Right lobe of liver (tissue), 6 donors: ENCODE measurements at regions not wholly inside any gene's neighbourhood (a gene's known extent, or its start where the extent isn't known, plus 50 kb on each side); places are given as distances from the start of the nearest gene placed in this dataset.
"Not testable (repeated sequence)": the region's sequence is repeated elsewhere in the genome, so short reads cannot be mapped to it uniquely, and the experiment has no call there.

Source experiments
- ATAC-seq, 4 donors: fragments of 200-7000 bp; cut with Tn5 transposase; one replicate each; pipeline ENCODE4 v1.9.1; 2020; ENCODE audit warnings: mild to moderate bottlenecking in 4 of 4, moderate library complexity in 4 of 4
- DNase-seq, 3 donors: peaks; one replicate each; pipeline ENCODE4 v3.0.0-alpha.2; 2020
- H3K27ac ChIP-seq, 3 donors: fragments of 200-600 bp; one replicate each; pipeline ENCODE4 v1.8.0; 2022
- H3K27me3 ChIP-seq, 2 donors: fragments of 200-600 bp; one replicate each; pipeline ENCODE4 v1.8.0; 2022
- H3K36me3 ChIP-seq, 4 donors: fragments of 200-600 bp; sonication (generic) in 1 of 4; one replicate each; pipeline versions ENCODE4 v1.5.1 to v1.8.0; 2017 to 2022; ENCODE audit warnings: control low read depth in 1 of 4
- H3K4me1 ChIP-seq, 4 donors: fragments of 200-600 bp; sonication (generic) in 1 of 4; one replicate each; pipeline versions ENCODE4 v1.5.1 to v1.8.0; 2017 to 2022; ENCODE audit warnings: control low read depth in 1 of 4
- H3K4me3 ChIP-seq, 3 donors: fragments of 200-600 bp; one replicate each; pipeline ENCODE4 v1.8.0; 2022
- H3K9me3 ChIP-seq, 4 donors: fragments of 200-600 bp; sonication (generic) in 1 of 4; one replicate each; pipeline versions ENCODE4 v1.5.1 to v1.8.0; 2017 to 2022; ENCODE audit warnings: control low read depth in 1 of 4
- POLR2A ChIP-seq: fragments of 450-650 bp; IDR thresholded peaks from one replicate; pipeline ENCODE4 v1.6.1; 2017; ENCODE audit warnings: antibody characterized with exemption, mild to moderate bottlenecking
- WGBS: methylation state at CpG from one replicate; pipeline ENCODE4 v1.1.6; 2018; ENCODE audit warnings: low coverage, low lambda C conversion rate; ENCODE audit not compliant: insufficient coverage; ENCODE audit errors: missing lambda C conversion rate; 5-methylcytosine and 5-hydroxymethylcytosine counted together
- intact Hi-C, 2 donors: fragments of 100-400 bp; cut with DNase I; formaldehyde crosslinking; loops; one replicate each; pipeline versions ENCODE4 v1.11.2 to v1.14.1; 2022
- TF ChIP-seq, protein P1 (sequence below), 4 donors: fragments of 200-600 bp in 3 of 4; fragments of 450-650 bp in 1 of 4; IDR thresholded peaks; one replicate each; pipeline versions ENCODE4 v1.5.1 to v1.8.0; 2016 to 2022; ENCODE audit warnings: antibody characterized with exemption in 4 of 4, mild to moderate bottlenecking in 2 of 4
- donor health status: DM: no; HTN: yes; CAD: no.
- donor health status: DM: no; HTN: no; CAD: no.
- donor health status: DM: no; HTN: no; CAD: no.
- donor health status: DM: no; HTN: yes; CAD: no.
- donor health status: DM: no; HTN: yes; CAD: no.

DNA sequence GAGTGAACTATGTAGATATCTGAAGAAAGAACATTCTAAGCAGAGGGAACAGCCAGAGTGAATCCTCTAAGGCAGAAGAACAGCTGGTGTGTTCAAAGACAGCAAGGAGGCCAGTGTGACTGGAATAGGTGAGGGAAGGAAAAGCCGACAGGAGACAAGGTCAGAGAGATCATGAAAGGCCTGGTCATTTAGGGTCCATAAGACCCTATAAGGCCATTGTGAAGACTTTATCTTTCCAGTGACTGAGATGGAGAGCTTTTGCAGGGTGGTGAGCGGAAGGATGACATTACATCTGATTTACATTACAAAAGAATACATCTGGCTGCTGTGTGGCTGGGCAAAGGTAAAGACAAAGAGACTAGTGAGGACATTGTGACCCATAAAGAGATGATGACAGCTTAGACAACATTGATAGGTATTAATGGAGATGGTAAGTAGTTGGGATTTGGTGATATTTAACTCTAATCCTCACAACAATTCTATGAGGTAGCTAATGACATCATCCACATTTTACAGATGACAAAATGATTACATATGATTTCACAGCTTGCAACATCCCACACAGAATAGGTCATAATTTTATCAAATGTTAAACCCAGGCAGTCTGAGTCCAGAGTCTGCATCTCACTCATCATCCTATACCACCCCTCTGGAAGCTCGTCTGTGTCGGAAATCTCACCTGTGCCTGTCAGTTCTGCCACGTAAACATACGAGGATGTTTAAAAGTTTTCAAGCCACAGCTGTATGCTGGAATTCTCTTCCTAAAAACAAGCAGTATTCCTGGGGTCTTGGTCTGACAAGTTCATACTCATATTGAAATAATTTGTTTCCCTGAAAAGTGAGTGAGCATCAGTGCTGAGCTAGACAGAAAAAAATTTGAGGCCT lies 70.2 kb upstream of the PIK3R4 start:
- Histone ChIP-seq H3K9me3 (no peaks in the 10 kb centered on the region), H3K4me3 (no peak overlapping the region), H3K4me1 (no peaks in the 10 kb centered on the region), H3K36me3 (no peaks in the 10 kb centered on the region), H3K27ac (no peak overlapping the region), H3K27me3 (no peaks in the 10 kb centered on the region)
- intact Hi-C loops = no loop called here
- TF ChIP-seq, protein P1, sequence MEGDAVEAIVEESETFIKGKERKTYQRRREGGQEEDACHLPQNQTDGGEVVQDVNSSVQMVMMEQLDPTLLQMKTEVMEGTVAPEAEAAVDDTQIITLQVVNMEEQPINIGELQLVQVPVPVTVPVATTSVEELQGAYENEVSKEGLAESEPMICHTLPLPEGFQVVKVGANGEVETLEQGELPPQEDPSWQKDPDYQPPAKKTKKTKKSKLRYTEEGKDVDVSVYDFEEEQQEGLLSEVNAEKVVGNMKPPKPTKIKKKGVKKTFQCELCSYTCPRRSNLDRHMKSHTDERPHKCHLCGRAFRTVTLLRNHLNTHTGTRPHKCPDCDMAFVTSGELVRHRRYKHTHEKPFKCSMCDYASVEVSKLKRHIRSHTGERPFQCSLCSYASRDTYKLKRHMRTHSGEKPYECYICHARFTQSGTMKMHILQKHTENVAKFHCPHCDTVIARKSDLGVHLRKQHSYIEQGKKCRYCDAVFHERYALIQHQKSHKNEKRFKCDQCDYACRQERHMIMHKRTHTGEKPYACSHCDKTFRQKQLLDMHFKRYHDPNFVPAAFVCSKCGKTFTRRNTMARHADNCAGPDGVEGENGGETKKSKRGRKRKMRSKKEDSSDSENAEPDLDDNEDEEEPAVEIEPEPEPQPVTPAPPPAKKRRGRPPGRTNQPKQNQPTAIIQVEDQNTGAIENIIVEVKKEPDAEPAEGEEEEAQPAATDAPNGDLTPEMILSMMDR (IDR thresholded peaks at IDR 0.05) = no peak
- TF ChIP-seq POLR2A = no peak
- WGBS = 91% methylated on average over 6 of the region's 6 CpGs
- ATAC-seq (no peak), DNase-seq (no peak)

DNA sequence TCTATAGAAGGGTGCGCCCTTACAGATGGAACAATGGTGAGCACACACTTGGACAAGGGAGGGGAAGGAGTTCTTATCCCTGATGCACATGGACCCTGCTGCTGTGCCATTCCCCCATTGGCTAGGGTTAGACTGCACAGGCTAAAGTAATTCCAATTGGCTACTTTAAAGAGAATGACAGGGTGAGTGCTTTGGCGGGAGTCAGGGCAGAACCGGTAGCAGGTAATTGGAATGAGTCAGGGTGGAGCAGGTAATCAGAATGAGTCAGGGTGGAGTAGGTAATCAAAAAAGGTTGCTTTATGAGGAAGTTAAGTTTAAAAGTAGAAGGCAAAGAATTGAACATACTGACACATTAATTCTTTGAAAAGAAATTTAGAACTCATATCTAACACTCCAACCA lies 71.4 kb upstream of the PIK3R4 start:
- H3K4me1 ChIP-seq, H3K4me3 ChIP-seq, H3K27ac ChIP-seq, H3K9me3 ChIP-seq, H3K36me3 ChIP-seq, DNase-seq, intact Hi-C loops, ATAC-seq, H3K27me3 ChIP-seq: not testable (repeated sequence)
- WGBS = 86% methylated on average over 3 of the region's 3 CpGs

DNA sequence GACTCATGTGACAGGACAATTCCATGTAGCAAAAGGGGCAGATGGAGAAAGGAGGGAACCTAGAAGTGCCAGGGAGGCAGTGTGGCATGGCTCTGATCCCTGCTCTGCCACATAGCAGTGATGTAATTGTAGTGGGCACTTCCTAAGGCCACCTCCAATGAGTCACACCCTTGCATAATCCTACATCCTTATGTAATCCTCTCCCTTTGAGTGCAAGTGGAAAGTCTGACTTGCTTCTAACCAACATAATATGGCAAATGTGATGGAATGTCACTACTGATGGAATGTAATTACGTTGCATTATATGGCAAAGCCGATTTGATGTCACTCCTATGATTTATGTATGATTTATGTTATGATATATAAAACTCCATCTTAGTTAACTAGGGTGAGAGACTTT lies 72.9 kb upstream of the ATP2C1 start:
- intact Hi-C loops = no loop called here
- DNase-seq = no peak
- Histone ChIP-seq H3K4me1 (no peaks in the 10 kb centered on the region), H3K27me3 (no peaks in the 10 kb centered on the region), H3K9me3 (no peaks in the 10 kb centered on the region), H3K27ac (no peak overlapping the region), H3K36me3 (no peaks in the 10 kb centered on the region), H3K4me3 (no peak overlapping the region)
- WGBS = 31% methylated on average over 2 of the region's 2 CpGs
- TF ChIP-seq POLR2A = no peak
- TF ChIP-seq, protein P1 (IDR thresholded peaks at IDR 0.05) = no peak
- peak; percentile 26 to 95 (median 61) for ATAC-seq

DNA sequence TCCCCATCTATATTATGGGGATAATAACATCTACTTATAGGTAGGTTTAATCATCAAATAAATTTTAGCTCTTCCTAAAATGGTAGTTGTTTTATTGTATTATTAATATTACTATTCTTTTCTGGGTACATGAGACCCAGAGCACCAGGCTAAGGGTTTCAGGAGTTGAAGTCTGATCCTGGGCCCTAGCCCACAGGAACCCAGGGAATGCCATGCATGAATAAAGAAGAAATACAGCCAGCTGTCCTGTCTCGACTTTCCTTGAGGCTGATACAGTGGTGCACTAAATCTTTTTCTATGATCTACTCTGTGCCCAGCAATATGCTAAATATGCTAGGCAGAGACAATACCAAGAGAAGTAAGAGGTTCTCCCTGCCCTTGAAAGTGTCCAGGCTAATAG lies 72.1 kb upstream of the ATP2C1 start:
- WGBS = 56% methylated on average over 1 of the region's 1 CpG
- no peak for ATAC-seq
- intact Hi-C loops = no loop called here
- DNase-seq = no peak
- Histone ChIP-seq H3K4me1 (no peaks in the 10 kb centered on the region), H3K4me3 (no peak overlapping the region), H3K27me3 (no peaks in the 10 kb centered on the region), H3K27ac (no peak overlapping the region), H3K9me3 (no peaks in the 10 kb centered on the region), H3K36me3 (no peaks in the 10 kb centered on the region)
- TF ChIP-seq, protein P1 (IDR thresholded peaks at IDR 0.05) = no peak
- no peak for TF ChIP-seq POLR2A

DNA sequence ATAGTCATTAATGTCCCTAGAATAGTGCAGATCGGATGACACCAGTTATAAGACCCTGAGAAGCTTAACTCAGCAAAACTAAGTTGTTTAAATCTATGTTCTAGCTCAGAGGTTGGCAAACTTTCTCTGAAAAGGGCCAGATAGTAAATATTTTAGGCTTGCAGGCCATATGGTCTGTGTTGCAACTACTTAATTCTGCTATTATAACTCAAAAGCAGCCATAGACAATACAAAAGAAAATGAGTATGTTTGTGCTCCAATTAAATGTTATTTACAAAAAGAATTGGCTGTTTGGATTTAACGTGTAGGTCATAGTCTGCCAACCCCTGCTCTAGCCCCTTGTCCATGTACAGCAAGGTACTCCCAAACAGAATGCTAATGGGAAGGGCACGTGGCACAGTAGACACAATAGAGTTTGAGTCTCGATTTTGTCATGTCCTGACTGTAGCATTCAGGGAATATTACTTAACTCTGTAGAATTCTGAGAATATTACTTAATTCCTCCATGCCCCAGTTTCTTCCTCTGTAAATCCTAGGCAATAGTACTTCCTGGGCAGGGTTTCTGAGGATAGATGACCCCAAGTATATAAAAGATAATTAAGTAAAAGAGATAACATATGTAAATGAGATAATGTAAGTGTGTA lies 70.5 kb upstream of the ATP2C1 start:
- no peaks in the 10 kb centered on the region for H3K9me3 ChIP-seq
- no peak overlapping the region for H3K4me3 ChIP-seq
- no peaks in the 10 kb centered on the region for H3K27me3 ChIP-seq
- no peaks in the 10 kb centered on the region for H3K4me1 ChIP-seq
- no peak overlapping the region for H3K27ac ChIP-seq
- no peaks in the 10 kb centered on the region for H3K36me3 ChIP-seq
- ATAC-seq (no peak), DNase-seq (no peak)
- intact Hi-C loops = no loop called here
- WGBS = 44% methylated on average over 4 of the region's 4 CpGs
- TF ChIP-seq, protein P1 (IDR thresholded peaks at IDR 0.05) = no peak
- TF ChIP-seq POLR2A = no peak
